ENCODE measurements at regions not wholly inside any gene's neighbourhood (a gene's known extent, or its start where the extent isn't known, plus 50 kb on each side); places are given as distances from the start of the nearest gene placed in this dataset.
"Not testable (repeated sequence)": the region's sequence is repeated elsewhere in the genome, so short reads cannot be mapped to it uniquely, and the experiment has no call there.

GRCh38 chr6:116982401-116982800 is 105.4 kb downstream of the RFX6 start:
- intact Hi-C loops (cut with DNase I) = no loop called here
- DNase-seq (ENCODE audit: low spot score) = no peak

- intact Hi-C loops (cut with DNase I) = no loop called here
- DNase-seq (ENCODE audit: low spot score) = no peak
These were observed 106.3 kb downstream of the RFX6 start for GRCh38 chr6:116983375-116983774.

GRCh38 chr6:116986819-116987218 is 109.8 kb downstream of the RFX6 start:
- DNase-seq (ENCODE audit: low spot score) = no peak
- intact Hi-C loops (cut with DNase I) = no loop called here

- no peak for DNase-seq (ENCODE audit: low spot score)
- intact Hi-C loops (cut with DNase I) = no loop called here
These were observed 113.6 kb downstream of the RFX6 start for GRCh38 chr6:116990679-116991078.

- DNase-seq (ENCODE audit: low spot score) = no peak
- intact Hi-C loops (cut with DNase I) = no loop called here
These were observed 115.5 kb downstream of the RFX6 start for GRCh38 chr6:116992546-116992945.

- intact Hi-C loops (cut with DNase I) = no loop called here
- DNase-seq (ENCODE audit: low spot score) = no peak
These were observed 117.4 kb downstream of the RFX6 start for GRCh38 chr6:116994447-116994846.

GRCh38 chr6:116996842-116997241 is 119.8 kb downstream of the RFX6 start:
- intact Hi-C loops (cut with DNase I) = no loop called here
- no peak for DNase-seq (ENCODE audit: low spot score)

GRCh38 chr6:116997496-116997895 is 120.5 kb downstream of the RFX6 start:
- no peak for DNase-seq (ENCODE audit: low spot score)
- intact Hi-C loops (cut with DNase I) = no loop called here

- intact Hi-C loops (cut with DNase I) = no loop called here
- DNase-seq (ENCODE audit: low spot score) = no peak
These were observed 130.6 kb downstream of the RFX6 start for GRCh38 chr6:117007659-117008058.

- DNase-seq (ENCODE audit: low spot score) = no peak
- intact Hi-C loops (cut with DNase I) = no loop called here
These were observed 131.6 kb downstream of the RFX6 start for GRCh38 chr6:117008618-117009017.

GRCh38 chr6:117014641-117015473 is 137.8 kb downstream of the RFX6 start:
- DNase-seq (ENCODE audit: low spot score); intact Hi-C loops (cut with DNase I): not testable (repeated sequence)

- intact Hi-C loops (cut with DNase I); DNase-seq (ENCODE audit: low spot score): not testable (repeated sequence)
These were observed 138.4 kb downstream of the RFX6 start for GRCh38 chr6:117015474-117015804.

GRCh38 chr6:117018771-117019170 is 141.7 kb downstream of the RFX6 start:
- intact Hi-C loops (cut with DNase I) = no loop called here
- DNase-seq (ENCODE audit: low spot score) = no peak

- intact Hi-C loops (cut with DNase I) = no loop called here
- DNase-seq (ENCODE audit: low spot score) = no peak
These were observed 145.7 kb downstream of the RFX6 start for GRCh38 chr6:117022774-117023173.

- intact Hi-C loops (cut with DNase I) = no loop called here
- DNase-seq (ENCODE audit: low spot score) = no peak
These were observed 148.3 kb downstream of the RFX6 start for GRCh38 chr6:117025310-117025709.

GRCh38 chr6:117028256-117028655 is 151.2 kb downstream of the RFX6 start:
- no peak for DNase-seq (ENCODE audit: low spot score)
- intact Hi-C loops (cut with DNase I) = no loop called here

- no peak for DNase-seq (ENCODE audit: low spot score)
- intact Hi-C loops (cut with DNase I) = no loop called here
These were observed 157.5 kb downstream of the RFX6 start for GRCh38 chr6:117034547-117034946.

GRCh38 chr6:117034971-117035370 is 157.9 kb downstream of the RFX6 start:
- no peak for DNase-seq (ENCODE audit: low spot score)
- intact Hi-C loops (cut with DNase I) = no loop called here

GRCh38 chr6:117050301-117050700 is 173.3 kb downstream of the RFX6 start:
- DNase-seq (ENCODE audit: low spot score) = no peak
- intact Hi-C loops (cut with DNase I) = no loop called here

GRCh38 chr6:117072134-117072533 is 193.2 kb upstream of the VGLL2 start:
- DNase-seq (ENCODE audit: low spot score) = no peak
- intact Hi-C loops (cut with DNase I) = no loop called here

- no peak for DNase-seq (ENCODE audit: low spot score)
- intact Hi-C loops (cut with DNase I) = no loop called here
These were observed 192.6 kb upstream of the VGLL2 start for GRCh38 chr6:117072781-117073180.

- intact Hi-C loops (cut with DNase I) = no loop called here
- DNase-seq (ENCODE audit: low spot score) = no peak
These were observed 190.7 kb upstream of the VGLL2 start for GRCh38 chr6:117074672-117075071.
